GM12873 (cell line): ENCODE measurements at regions not wholly inside any gene's neighbourhood (a gene's known extent, or its start where the extent isn't known, plus 50 kb on each side); places are given as distances from the start of the nearest gene placed in this dataset.

Source experiments
- TF ChIP-seq, protein P1 (sequence below): IDR thresholded peaks from 2 replicates; pipeline ENCODE4 v1.5.1; 2012; ENCODE audit warnings: low read depth, mild to moderate bottlenecking, moderate library complexity, low read length, control low read depth; ENCODE audit not compliant: insufficient read depth; ENCODE audit errors: missing control alignments

GRCh38 chr3:68676136-68676535 is 256.2 kb downstream of the TAFA4 start:
- TF ChIP-seq, protein P1, sequence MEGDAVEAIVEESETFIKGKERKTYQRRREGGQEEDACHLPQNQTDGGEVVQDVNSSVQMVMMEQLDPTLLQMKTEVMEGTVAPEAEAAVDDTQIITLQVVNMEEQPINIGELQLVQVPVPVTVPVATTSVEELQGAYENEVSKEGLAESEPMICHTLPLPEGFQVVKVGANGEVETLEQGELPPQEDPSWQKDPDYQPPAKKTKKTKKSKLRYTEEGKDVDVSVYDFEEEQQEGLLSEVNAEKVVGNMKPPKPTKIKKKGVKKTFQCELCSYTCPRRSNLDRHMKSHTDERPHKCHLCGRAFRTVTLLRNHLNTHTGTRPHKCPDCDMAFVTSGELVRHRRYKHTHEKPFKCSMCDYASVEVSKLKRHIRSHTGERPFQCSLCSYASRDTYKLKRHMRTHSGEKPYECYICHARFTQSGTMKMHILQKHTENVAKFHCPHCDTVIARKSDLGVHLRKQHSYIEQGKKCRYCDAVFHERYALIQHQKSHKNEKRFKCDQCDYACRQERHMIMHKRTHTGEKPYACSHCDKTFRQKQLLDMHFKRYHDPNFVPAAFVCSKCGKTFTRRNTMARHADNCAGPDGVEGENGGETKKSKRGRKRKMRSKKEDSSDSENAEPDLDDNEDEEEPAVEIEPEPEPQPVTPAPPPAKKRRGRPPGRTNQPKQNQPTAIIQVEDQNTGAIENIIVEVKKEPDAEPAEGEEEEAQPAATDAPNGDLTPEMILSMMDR = no peak

DNA sequence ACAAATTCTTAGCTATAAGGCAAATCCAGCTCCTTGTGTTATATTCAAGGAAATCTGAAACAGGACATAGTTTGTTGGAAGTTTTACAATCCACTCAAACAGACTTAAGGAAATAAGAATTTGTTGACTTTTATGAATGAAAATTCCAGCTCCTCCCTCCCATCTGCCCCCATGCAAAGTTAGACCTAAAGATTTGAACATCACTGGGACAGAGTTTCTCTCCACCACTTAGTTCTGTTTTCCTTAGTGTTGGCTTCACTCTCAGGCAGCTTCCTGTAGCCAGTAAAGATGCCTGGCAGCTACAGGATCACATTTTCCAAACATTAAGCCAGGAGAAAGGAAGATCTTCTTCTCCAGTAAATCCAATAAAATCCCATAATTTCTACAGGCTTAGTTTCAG is 265.0 kb downstream of the TAFA4 start:
- TF ChIP-seq, protein P1 = no peak

DNA sequence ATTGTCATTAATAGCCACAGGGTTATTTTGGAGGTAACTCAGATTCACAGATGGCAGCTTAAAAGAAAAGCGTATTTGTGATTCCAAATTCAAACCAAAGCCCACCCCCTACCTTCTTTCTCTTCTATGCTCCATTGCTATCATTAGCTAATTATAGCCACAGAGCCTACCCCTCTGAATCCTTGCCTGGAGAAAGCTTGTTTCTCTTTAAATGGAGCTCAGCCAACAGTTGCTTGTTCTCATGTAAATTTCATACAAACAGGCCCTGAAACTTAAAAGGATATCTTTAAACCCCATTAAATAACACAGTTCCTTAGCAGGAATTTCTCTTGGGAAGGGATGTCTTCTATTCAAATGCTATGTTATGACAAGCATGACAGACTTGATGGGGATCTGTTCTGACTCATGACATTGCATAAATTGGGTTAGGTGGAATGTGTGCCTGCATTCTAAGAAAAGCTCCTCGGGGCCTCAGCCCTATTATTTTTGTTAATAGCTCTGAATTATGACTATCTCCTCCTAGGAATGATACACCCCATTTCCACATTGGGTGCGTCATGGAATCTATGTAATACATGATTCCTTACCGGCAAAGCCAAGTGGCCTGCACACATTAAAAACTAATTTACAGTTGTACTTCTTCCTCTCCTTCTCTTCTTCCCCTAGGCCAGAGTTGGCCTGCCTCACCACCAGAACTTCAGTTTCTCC is 265.8 kb downstream of the TAFA4 start:
- TF ChIP-seq, protein P1 = no peak

DNA sequence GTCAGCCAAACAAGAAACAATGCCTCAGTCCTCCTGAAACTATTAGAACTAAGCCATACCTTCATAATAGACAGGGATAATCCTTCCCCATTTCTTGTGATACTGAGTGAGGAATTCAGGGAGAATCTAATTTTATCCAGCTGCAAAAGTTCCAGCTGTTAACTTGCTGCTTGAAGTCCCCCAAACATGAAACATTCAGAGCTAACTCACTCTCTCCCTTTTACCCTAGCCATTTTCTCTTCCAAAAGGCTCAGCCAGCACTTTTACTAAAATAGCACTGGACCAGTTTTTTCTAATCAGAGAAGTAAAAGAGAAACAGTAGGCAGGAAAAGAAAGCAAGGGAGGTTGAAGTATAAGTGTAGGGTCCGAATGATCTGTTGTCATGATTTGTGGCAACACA is 268.1 kb downstream of the TAFA4 start:
- TF ChIP-seq, protein P1 = no peak

- TF ChIP-seq, protein P1 = no peak
Measured at GRCh38 chr3:68662176-68662575, 270.2 kb downstream of the TAFA4 start.

GRCh38 chr3:68648494-68648893 is 283.9 kb downstream of the TAFA4 start:
- TF ChIP-seq, protein P1 = no peak

DNA sequence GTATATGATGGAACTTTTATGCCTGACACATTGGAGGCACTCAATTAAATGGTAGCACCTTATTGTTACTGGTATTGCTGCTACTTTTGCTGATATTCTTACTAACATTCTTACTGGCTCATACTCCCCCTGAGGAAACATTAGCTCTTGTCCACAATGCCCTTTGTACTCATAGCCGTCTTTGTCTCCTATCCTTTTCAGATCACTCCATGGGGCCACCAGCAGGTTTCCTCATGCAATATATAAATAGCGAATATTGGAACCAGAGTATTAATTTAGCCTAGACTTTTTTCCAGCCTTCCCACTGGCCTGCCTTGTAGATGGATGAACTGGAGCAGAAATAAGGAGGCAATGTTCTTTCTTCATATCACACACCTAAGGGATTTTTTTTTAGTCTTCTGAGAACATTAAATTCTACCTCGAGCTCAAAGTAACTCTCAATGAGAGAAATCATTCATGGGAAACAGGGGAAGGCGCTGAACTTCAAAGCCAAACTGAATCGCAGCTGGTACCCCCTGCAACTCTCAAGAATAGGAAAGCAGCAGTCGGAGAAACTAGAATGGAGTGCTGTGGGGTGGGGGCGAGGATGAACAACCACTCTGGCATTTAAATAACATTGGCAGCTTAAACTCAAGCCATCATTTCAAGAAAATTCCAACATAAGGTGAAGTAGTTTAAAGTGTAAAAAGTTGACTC is 300.3 kb downstream of the TAFA4 start:
- TF ChIP-seq, protein P1 = no peak
